Activated T-cell treated with anti-CD3 and anti-CD28 coated beads, Interleukin-2, amount 50 U/mL, for 4 hours (primary cell): ENCODE measurements at regions not wholly inside any gene's neighbourhood (a gene's known extent, or its start where the extent isn't known, plus 50 kb on each side); places are given as distances from the start of the nearest gene placed in this dataset.

Experiments
- ATAC-seq, 2 donors: fragments of 200-7000 bp; cut with Tn5 transposase; one replicate each; pipeline ENCODE4 v1.10.0; 2021
- DNase-seq: peaks from one replicate; pipeline ENCODE4 v3.0.0-alpha.2; 2020
- H3K27me3 Mint-ChIP-seq: one replicate; pipeline ENCODE4 v1.8.0; 2021; ENCODE audit warnings: low read depth, mixed read lengths
- H3K36me3 Mint-ChIP-seq: one replicate; pipeline ENCODE4 v1.8.0; 2022; ENCODE audit warnings: mixed read lengths; ENCODE audit not compliant: insufficient read depth
- H3K4me1 Mint-ChIP-seq: one replicate; pipeline ENCODE4 v1.8.0; 2021; ENCODE audit warnings: low read depth, mixed read lengths
- H3K4me3 Mint-ChIP-seq: one replicate; pipeline ENCODE4 v1.8.0; 2021; ENCODE audit warnings: mild to moderate bottlenecking, moderate library complexity, mixed read lengths
- H3K9me3 Mint-ChIP-seq: one replicate; pipeline ENCODE4 v1.8.0; 2021; ENCODE audit warnings: mixed read lengths

- no peaks in the 10 kb centered on the region for H3K36me3 Mint-ChIP-seq
- peaks cover 6% of the 10 kb centered on the region for H3K9me3 Mint-ChIP-seq
- peaks cover 6% of the 10 kb centered on the region for H3K27me3 Mint-ChIP-seq
- ATAC-seq (no peak), DNase-seq (no peak)
- no peaks in the 10 kb centered on the region for H3K4me1 Mint-ChIP-seq
- H3K4me3 Mint-ChIP-seq, result no peak overlapping the region
These were observed 113.7 kb upstream of the IRX3 start for GRCh38 chr16:54400261-54400660.

GRCh38 chr16:54398986-54399385, 112.4 kb upstream of the IRX3 start:
- no peak for DNase-seq
- Mint-ChIP-seq H3K9me3 (peaks cover 6% of the 10 kb centered on the region), H3K4me3 (no peak overlapping the region), H3K4me1 (no peaks in the 10 kb centered on the region), H3K27me3 (peaks cover 7% of the 10 kb centered on the region), H3K36me3 (no peaks in the 10 kb centered on the region)
- ATAC-seq, result no peak

GRCh38 chr16:54397838-54398237, 111.3 kb upstream of the IRX3 start:
- Mint-ChIP-seq H3K9me3 (peaks cover 6% of the 10 kb centered on the region), H3K4me3 (no peak overlapping the region)

GRCh38 chr16:54397190-54397835, 110.7 kb upstream of the IRX3 start:
- Mint-ChIP-seq H3K9me3 (peaks cover 6% of the 10 kb centered on the region), H3K4me3 (no peak overlapping the region), H3K27me3 (peaks cover 10% of the 10 kb centered on the region), H3K4me1 (no peaks in the 10 kb centered on the region), H3K36me3 (no peaks in the 10 kb centered on the region)
- DNase-seq, result no peak
- ATAC-seq, result no peak

More at GRCh38 chr16:54397838-54398237, 111.3 kb upstream of the IRX3 start:
- H3K4me1 Mint-ChIP-seq, result no peaks in the 10 kb centered on the region
- peaks cover 10% of the 10 kb centered on the region for H3K27me3 Mint-ChIP-seq
- no peak for ATAC-seq
- DNase-seq, result no peak
- no peaks in the 10 kb centered on the region for H3K36me3 Mint-ChIP-seq

- H3K4me1 Mint-ChIP-seq, result no peaks in the 10 kb centered on the region
- H3K4me3 Mint-ChIP-seq, result no peak overlapping the region
- no peak for DNase-seq
- H3K27me3 Mint-ChIP-seq, result peaks cover 6% of the 10 kb centered on the region
- ATAC-seq, result no peak
- no peaks in the 10 kb centered on the region for H3K9me3 Mint-ChIP-seq
- H3K36me3 Mint-ChIP-seq, result no peaks in the 10 kb centered on the region
These were observed 103.4 kb upstream of the IRX3 start for GRCh38 chr16:54389836-54390494.

GRCh38 chr16:54385141-54385540, 98.6 kb upstream of the IRX3 start:
- Mint-ChIP-seq H3K9me3 (peaks cover 15% of the 10 kb centered on the region), H3K4me1 (no peaks in the 10 kb centered on the region), H3K36me3 (no peaks in the 10 kb centered on the region), H3K27me3 (peaks cover 2% of the 10 kb centered on the region), H3K4me3 (no peak overlapping the region)
- no peak for DNase-seq
- no peak for ATAC-seq

GRCh38 chr16:54381601-54382313, 95.2 kb upstream of the IRX3 start:
- no peak overlapping the region for H3K4me3 Mint-ChIP-seq
- no peak for ATAC-seq
- H3K4me1 Mint-ChIP-seq, result no peaks in the 10 kb centered on the region
- H3K27me3 Mint-ChIP-seq, result peaks cover 2% of the 10 kb centered on the region
- DNase-seq, result no peak
- peaks cover 35% of the 10 kb centered on the region for H3K9me3 Mint-ChIP-seq
- no peaks in the 10 kb centered on the region for H3K36me3 Mint-ChIP-seq

GRCh38 chr16:54375071-54375470, 88.5 kb upstream of the IRX3 start:
- H3K36me3 Mint-ChIP-seq, result no peaks in the 10 kb centered on the region
- DNase-seq, result no peak
- peaks cover 54% of the 10 kb centered on the region for H3K27me3 Mint-ChIP-seq
- peaks cover 20% of the 10 kb centered on the region for H3K9me3 Mint-ChIP-seq
- no peak for ATAC-seq
- H3K4me1 Mint-ChIP-seq, result no peaks in the 10 kb centered on the region
- H3K4me3 Mint-ChIP-seq, result no peak overlapping the region

- Mint-ChIP-seq H3K4me3 (no peak overlapping the region), H3K4me1 (no peaks in the 10 kb centered on the region)
- no peak for ATAC-seq
These were observed 87.2 kb upstream of the IRX3 start for GRCh38 chr16:54373534-54374520.

GRCh38 chr16:54370278-54371040, 83.9 kb upstream of the IRX3 start:
- Mint-ChIP-seq H3K36me3 (no peaks in the 10 kb centered on the region), H3K9me3 (no peaks in the 10 kb centered on the region), H3K4me1 (no peaks in the 10 kb centered on the region), H3K27me3 (peaks cover 60% of the 10 kb centered on the region), H3K4me3 (no peak overlapping the region)
- DNase-seq (no peak), ATAC-seq (no peak)

More at GRCh38 chr16:54373534-54374520, 87.2 kb upstream of the IRX3 start:
- no peak for DNase-seq
- Mint-ChIP-seq H3K9me3 (peaks cover 11% of the 10 kb centered on the region), H3K36me3 (no peaks in the 10 kb centered on the region), H3K27me3 (peaks cover 63% of the 10 kb centered on the region)

GRCh38 chr16:54369861-54370260, 83.3 kb upstream of the IRX3 start:
- no peak for DNase-seq
- Mint-ChIP-seq H3K4me3 (no peak overlapping the region), H3K36me3 (no peaks in the 10 kb centered on the region), H3K4me1 (no peaks in the 10 kb centered on the region), H3K9me3 (no peaks in the 10 kb centered on the region), H3K27me3 (peaks cover 54% of the 10 kb centered on the region)
- no peak for ATAC-seq

GRCh38 chr16:54366943-54367342, 80.4 kb upstream of the IRX3 start:
- H3K4me1 Mint-ChIP-seq, result no peaks in the 10 kb centered on the region
- H3K27me3 Mint-ChIP-seq, result peaks cover 34% of the 10 kb centered on the region

GRCh38 chr16:54365990-54366634, 79.5 kb upstream of the IRX3 start:
- peaks cover 34% of the 10 kb centered on the region for H3K27me3 Mint-ChIP-seq
- H3K36me3 Mint-ChIP-seq, result no peaks in the 10 kb centered on the region
- no peaks in the 10 kb centered on the region for H3K9me3 Mint-ChIP-seq
- ATAC-seq, result no peak
- no peak overlapping the region for H3K4me3 Mint-ChIP-seq
- H3K4me1 Mint-ChIP-seq, result no peaks in the 10 kb centered on the region
- no peak for DNase-seq

More at GRCh38 chr16:54366943-54367342, 80.4 kb upstream of the IRX3 start:
- no peak for DNase-seq
- H3K4me3 Mint-ChIP-seq, result no peak overlapping the region
- no peaks in the 10 kb centered on the region for H3K36me3 Mint-ChIP-seq
- no peaks in the 10 kb centered on the region for H3K9me3 Mint-ChIP-seq
- no peak for ATAC-seq
